Stimulated activated naive B cell treated with anti-CD40 and anti-IgM and Interleukin-4, amounts not matched to agents 10 μg/mL and 1 μg/mL and 100 μg/mL, for 72 hours (primary cell): ENCODE measurements at regions not wholly inside any gene's neighbourhood (a gene's known extent, or its start where the extent isn't known, plus 50 kb on each side); places are given as distances from the start of the nearest gene placed in this dataset.

Experiments
- ATAC-seq, 2 donors: fragments of 150-1000 bp; cut with Tn5 transposase; replicated peaks; 2 replicates each; pipeline ENCODE4 v1.10.0; 2021; ENCODE audit warnings: moderate library complexity in 1 of 2
- DNase-seq: peaks from one replicate; pipeline ENCODE4 v3.0.0; 2021
- H3K27ac Mint-ChIP-seq: one replicate; pipeline ENCODE4 v1.8.0; 2022; ENCODE audit warnings: mild to moderate bottlenecking, mixed read lengths
- H3K27me3 Mint-ChIP-seq, 2 donors: one replicate each; pipeline ENCODE4 v1.8.0; 2022; ENCODE audit warnings: mixed read lengths in 2 of 2
- H3K36me3 Mint-ChIP-seq, 2 donors: one replicate each; pipeline ENCODE4 v1.8.0; 2022; ENCODE audit warnings: mixed read lengths in 2 of 2, mild to moderate bottlenecking in 1 of 2
- H3K4me1 Mint-ChIP-seq, 2 donors: one replicate each; pipeline ENCODE4 v1.8.0; 2022; ENCODE audit warnings: mixed read lengths in 2 of 2, mild to moderate bottlenecking in 1 of 2
- H3K4me3 Mint-ChIP-seq, 2 donors: one replicate each; pipeline ENCODE4 v1.8.0; 2022; ENCODE audit warnings: mild to moderate bottlenecking in 2 of 2, mixed read lengths in 2 of 2, moderate library complexity in 1 of 2
- H3K9me3 Mint-ChIP-seq, 2 donors: one replicate each; pipeline ENCODE4 v1.8.0; 2022; ENCODE audit warnings: mixed read lengths in 2 of 2, mild to moderate bottlenecking in 1 of 2

- no peak for ATAC-seq
- Mint-ChIP-seq H3K4me3 (no peak overlapping the region), H3K27ac (no peak overlapping the region), H3K4me1 (no peaks in the 10 kb centered on the region), H3K27me3 (peaks cover 19 to 36% of the 10 kb centered on the region in 2 donors), H3K9me3 (peaks cover 0 to 1% of the 10 kb centered on the region in 2 donors), H3K36me3 (no peaks in the 10 kb centered on the region)
- DNase-seq: no peak
Observed at GRCh38 chr1:38686167-38686926, 173.2 kb downstream of the RRAGC start.

DNA sequence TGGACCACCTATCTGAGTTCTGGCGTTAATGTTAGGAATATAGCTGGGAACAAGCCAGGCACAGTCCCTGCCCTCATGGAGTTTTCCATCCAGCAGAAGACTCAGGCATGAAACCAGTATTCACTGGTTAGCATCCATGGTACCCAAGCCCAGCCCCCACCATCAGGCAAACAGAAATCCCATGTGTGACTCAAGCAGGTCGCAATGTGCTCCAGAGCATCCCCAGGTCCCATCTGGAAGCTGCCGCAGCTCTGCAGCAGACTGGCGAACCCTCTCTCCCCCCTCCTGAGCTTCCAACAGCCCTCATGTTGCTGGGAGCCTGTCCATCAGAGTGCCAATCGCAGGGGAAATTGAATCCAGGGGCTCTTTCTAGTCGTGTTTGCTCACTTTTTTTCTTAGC lies 174.2 kb downstream of the RRAGC start:
- ATAC-seq: no peak
- Mint-ChIP-seq H3K36me3 (no peaks in the 10 kb centered on the region), H3K4me1 (no peaks in the 10 kb centered on the region), H3K9me3 (no peaks in the 10 kb centered on the region), H3K27me3 (peaks cover 19 to 29% of the 10 kb centered on the region in 2 donors), H3K4me3 (no peak overlapping the region), H3K27ac (no peak overlapping the region)
- no peak for DNase-seq

GRCh38 chr1:38680801-38681510 lies 178.6 kb downstream of the RRAGC start:
- ATAC-seq (no peak), DNase-seq (no peak)
- no peaks in the 10 kb centered on the region for H3K36me3 Mint-ChIP-seq
- H3K4me1 Mint-ChIP-seq: no peaks in the 10 kb centered on the region
- H3K27ac Mint-ChIP-seq: no peak overlapping the region
- no peaks in the 10 kb centered on the region for H3K9me3 Mint-ChIP-seq
- peaks cover 4 to 7% of the 10 kb centered on the region in 2 donors for H3K27me3 Mint-ChIP-seq
- no peak overlapping the region for H3K4me3 Mint-ChIP-seq

DNA sequence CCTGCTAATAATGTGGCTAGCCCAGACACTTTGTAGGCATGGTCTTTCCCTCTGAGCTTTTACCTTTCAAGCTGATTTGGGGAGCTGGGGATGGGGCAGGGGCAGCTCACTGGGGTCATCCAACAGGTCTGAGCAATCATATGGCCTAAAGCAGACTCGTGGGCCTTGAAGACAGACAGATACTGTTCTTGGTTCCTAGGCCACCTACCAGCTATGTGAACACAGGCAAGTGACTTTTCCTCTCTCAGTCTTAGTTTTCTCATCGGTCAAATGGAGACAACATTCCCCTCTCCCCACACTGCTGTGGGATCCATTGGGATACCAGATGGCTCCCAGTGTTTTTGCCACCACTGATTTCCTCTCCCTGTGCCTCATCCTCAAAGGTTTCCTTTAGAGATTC lies 181.8 kb downstream of the RRAGC start:
- H3K27me3 Mint-ChIP-seq: no peaks in the 10 kb centered on the region
- H3K27ac Mint-ChIP-seq: no peak overlapping the region
- H3K9me3 Mint-ChIP-seq: no peaks in the 10 kb centered on the region

DNA sequence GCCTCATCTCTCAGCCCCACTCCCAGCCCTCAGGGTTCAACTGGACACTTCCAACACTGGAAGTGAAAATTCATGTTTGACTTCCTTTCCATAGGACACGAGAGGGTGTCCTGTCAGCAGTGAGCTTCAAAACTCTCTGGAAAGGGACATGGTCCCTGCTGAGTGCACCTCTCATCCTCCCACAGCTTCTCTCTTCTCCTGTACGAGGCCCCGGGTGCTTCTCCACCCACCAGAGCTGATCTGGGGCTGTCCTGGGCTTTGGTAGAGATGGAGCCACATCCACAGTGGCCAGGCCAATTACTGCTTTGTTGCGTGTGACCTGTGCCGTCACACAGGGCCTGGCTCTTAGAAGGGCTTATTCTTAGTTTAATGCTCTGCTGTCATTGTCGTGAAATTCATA lies 182.3 kb downstream of the RRAGC start:
- Mint-ChIP-seq H3K36me3 (no peaks in the 10 kb centered on the region), H3K27me3 (no peaks in the 10 kb centered on the region), H3K4me1 (no peaks in the 10 kb centered on the region), H3K9me3 (no peaks in the 10 kb centered on the region), H3K27ac (no peak overlapping the region), H3K4me3 (no peak overlapping the region)
- DNase-seq (no peak), ATAC-seq (no peak)

More for the DNA sequence above, 181.8 kb downstream of the RRAGC start:
- H3K36me3 Mint-ChIP-seq: no peaks in the 10 kb centered on the region
- DNase-seq: no peak
- no peaks in the 10 kb centered on the region for H3K4me1 Mint-ChIP-seq
- no peak overlapping the region for H3K4me3 Mint-ChIP-seq
- ATAC-seq: no peak

DNA sequence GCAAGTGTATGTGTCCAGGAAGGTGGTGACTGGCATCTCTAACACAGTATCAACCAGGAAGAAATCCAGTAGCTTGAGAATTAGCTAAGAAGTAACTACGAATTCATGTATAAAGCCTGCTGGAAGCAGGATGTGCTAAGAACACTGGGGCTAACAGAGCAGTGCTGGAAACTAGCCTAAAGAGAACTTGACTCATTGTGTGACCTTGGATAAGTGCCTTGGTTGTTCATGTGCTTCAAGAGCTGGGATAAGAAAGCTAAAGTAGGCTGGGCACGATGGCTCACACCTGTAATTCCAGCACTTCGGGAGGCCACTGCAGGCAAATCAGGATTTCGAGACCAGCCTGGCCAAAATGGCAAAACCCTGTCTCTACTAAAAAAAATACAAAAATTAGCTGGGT lies 186.9 kb downstream of the RRAGC start:
- Mint-ChIP-seq H3K27ac (no peak overlapping the region), H3K4me1 (no peaks in the 10 kb centered on the region), H3K27me3 (peaks cover 23 to 33% of the 10 kb centered on the region in 2 donors), H3K9me3 (peaks cover 0 to 3% of the 10 kb centered on the region in 2 donors), H3K36me3 (no peaks in the 10 kb centered on the region), H3K4me3 (no peak overlapping the region)
- no peak for DNase-seq
- no peak for ATAC-seq

- no peaks in the 10 kb centered on the region for H3K36me3 Mint-ChIP-seq
- ATAC-seq (no peak), DNase-seq (no peak)
- H3K4me3 Mint-ChIP-seq: no peak overlapping the region
- H3K9me3 Mint-ChIP-seq: peaks cover 0 to 5% of the 10 kb centered on the region in 2 donors
- H3K27ac Mint-ChIP-seq: no peak overlapping the region
- H3K4me1 Mint-ChIP-seq: no peaks in the 10 kb centered on the region
- peaks cover 27 to 37% of the 10 kb centered on the region in 2 donors for H3K27me3 Mint-ChIP-seq
Observed at GRCh38 chr1:38671221-38671620, 188.4 kb downstream of the RRAGC start.

GRCh38 chr1:38670544-38671122 lies 188.9 kb downstream of the RRAGC start:
- Mint-ChIP-seq H3K36me3 (no peaks in the 10 kb centered on the region), H3K27me3 (peaks cover 27 to 37% of the 10 kb centered on the region in 2 donors)
- DNase-seq: no peak

DNA sequence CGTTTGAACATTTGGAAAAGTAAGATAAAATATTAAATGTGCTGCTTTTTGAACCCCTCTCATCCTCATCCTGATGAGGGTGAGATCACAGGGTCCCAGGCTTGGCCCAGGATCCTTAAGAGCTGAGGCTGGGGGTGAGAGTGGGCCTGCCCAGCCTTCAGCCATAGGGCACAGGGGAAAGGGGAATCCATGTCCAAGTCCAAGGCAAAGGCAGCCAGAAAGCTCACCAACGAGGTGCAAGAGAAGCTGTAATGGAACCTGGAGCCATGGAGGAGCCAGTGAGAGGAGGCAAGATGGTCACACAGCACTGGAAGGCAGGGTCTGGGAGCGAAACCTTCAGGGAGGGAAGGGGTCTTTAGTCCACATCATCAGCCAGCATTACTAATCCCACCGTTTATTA lies 191.9 kb downstream of the RRAGC start:
- DNase-seq (no peak), ATAC-seq (no peak)
- Mint-ChIP-seq H3K9me3 (peaks cover 9 to 12% of the 10 kb centered on the region in 2 donors), H3K27ac (no peak overlapping the region), H3K4me3 (no peak overlapping the region), H3K36me3 (peaks cover 0 to 3% of the 10 kb centered on the region in 2 donors), H3K4me1 (no peaks in the 10 kb centered on the region), H3K27me3 (peaks cover 42 to 59% of the 10 kb centered on the region in 2 donors)

More at GRCh38 chr1:38670544-38671122, 188.9 kb downstream of the RRAGC start:
- ATAC-seq: no peak
- Mint-ChIP-seq H3K27ac (no peak overlapping the region), H3K4me1 (no peaks in the 10 kb centered on the region), H3K4me3 (no peak overlapping the region), H3K9me3 (peaks cover 5 to 6% of the 10 kb centered on the region in 2 donors)

DNA sequence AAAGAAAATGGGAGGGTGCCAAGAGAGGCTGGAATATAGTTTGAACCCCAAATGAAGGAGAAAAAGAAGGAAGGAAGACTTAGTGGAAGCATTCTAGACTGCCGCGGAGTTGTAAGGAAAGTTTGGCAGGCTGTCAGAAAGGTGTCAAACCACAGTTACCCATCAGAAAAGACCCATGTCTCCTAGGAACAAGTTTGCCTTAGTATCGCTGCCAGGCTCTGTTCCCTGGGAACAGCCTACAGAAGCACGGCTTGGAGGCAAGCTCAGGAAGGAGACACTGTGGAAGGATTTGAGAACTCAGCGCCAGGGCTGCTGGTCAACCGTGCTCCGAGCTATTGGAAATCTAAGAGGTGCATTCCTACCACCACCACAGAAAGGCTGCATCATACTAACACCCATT lies 197.4 kb downstream of the RRAGC start:
- H3K4me1 Mint-ChIP-seq: no peaks in the 10 kb centered on the region
- ATAC-seq (no peak), DNase-seq (no peak)
- H3K4me3 Mint-ChIP-seq: no peak overlapping the region
- H3K27me3 Mint-ChIP-seq: peaks cover 30 to 48% of the 10 kb centered on the region in 2 donors
- no peak overlapping the region for H3K27ac Mint-ChIP-seq
- H3K36me3 Mint-ChIP-seq: peaks cover 0 to 3% of the 10 kb centered on the region in 2 donors
- H3K9me3 Mint-ChIP-seq: peaks cover 9% of the 10 kb centered on the region in 2 donors

DNA sequence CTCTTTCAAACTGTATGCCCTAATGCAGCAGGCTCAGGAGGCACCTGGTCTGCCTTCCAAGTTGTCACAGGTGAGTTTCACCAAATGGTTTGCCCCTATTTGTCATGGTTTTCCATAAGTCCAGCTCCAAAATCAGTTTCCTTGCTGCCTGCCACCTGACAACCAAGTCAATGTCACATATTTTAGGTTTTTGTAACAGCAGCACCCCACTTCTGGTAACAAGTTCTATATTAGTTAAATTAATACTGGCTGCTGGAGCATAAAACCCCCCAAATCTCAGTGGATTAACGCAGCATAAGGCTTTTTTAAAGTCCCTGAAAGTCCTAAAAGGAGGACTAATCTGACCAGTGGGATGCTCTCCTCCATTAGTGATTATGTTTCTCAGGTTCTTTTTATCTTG lies 200.7 kb downstream of the RRAGC start:
- ATAC-seq (no peak), DNase-seq (no peak)
- H3K27me3 Mint-ChIP-seq: peaks cover 31 to 59% of the 10 kb centered on the region in 2 donors
- no peak overlapping the region for H3K4me3 Mint-ChIP-seq
- no peaks in the 10 kb centered on the region for H3K36me3 Mint-ChIP-seq
- peaks cover 0 to 2% of the 10 kb centered on the region in 2 donors for H3K9me3 Mint-ChIP-seq
- no peak overlapping the region for H3K27ac Mint-ChIP-seq
- no peaks in the 10 kb centered on the region for H3K4me1 Mint-ChIP-seq

GRCh38 chr1:38657873-38658272 lies 201.7 kb downstream of the RRAGC start:
- no peak overlapping the region for H3K27ac Mint-ChIP-seq
- H3K36me3 Mint-ChIP-seq: no peaks in the 10 kb centered on the region
- ATAC-seq (no peak), DNase-seq (no peak)
- H3K27me3 Mint-ChIP-seq: peaks cover 28 to 49% of the 10 kb centered on the region in 2 donors
- no peaks in the 10 kb centered on the region for H3K4me1 Mint-ChIP-seq
- H3K9me3 Mint-ChIP-seq: peaks cover 0 to 2% of the 10 kb centered on the region in 2 donors
- H3K4me3 Mint-ChIP-seq: no peak overlapping the region

- Mint-ChIP-seq H3K4me3 (no peak overlapping the region), H3K27ac (no peak overlapping the region), H3K36me3 (no peaks in the 10 kb centered on the region), H3K4me1 (no peaks in the 10 kb centered on the region), H3K9me3 (peaks cover 0 to 2% of the 10 kb centered on the region in 2 donors), H3K27me3 (peaks cover 28 to 46% of the 10 kb centered on the region in 2 donors)
- ATAC-seq: no peak
- no peak for DNase-seq
Observed at GRCh38 chr1:38657207-38657840, 202.2 kb downstream of the RRAGC start.

DNA sequence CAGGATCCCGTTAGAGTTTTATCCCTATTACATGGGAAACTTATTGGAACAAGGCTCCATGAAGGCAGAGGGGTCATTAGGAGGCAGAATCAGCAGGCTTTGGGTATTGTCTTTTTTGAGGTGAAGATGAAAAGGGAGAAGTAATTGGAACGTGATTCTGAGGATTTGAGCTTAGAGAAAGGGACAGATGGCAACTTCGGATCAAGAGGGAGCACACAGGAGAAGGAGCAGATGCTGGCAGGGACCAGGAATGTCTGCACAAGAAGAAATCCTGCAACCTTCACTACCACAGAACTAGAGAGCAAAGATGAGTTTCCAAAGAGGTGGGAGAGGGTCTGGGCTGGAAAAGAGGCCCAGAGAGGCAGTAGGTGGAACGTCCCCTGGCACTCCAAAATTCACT lies 202.8 kb downstream of the RRAGC start:
- H3K36me3 Mint-ChIP-seq: no peaks in the 10 kb centered on the region
- ATAC-seq (no peak), DNase-seq (no peak)
- H3K27ac Mint-ChIP-seq: no peak overlapping the region
- no peak overlapping the region for H3K4me3 Mint-ChIP-seq
- no peaks in the 10 kb centered on the region for H3K4me1 Mint-ChIP-seq
- peaks cover 28 to 40% of the 10 kb centered on the region in 2 donors for H3K27me3 Mint-ChIP-seq
- H3K9me3 Mint-ChIP-seq: peaks cover 0 to 2% of the 10 kb centered on the region in 2 donors
